Fibroblast of pulmonary artery (primary cell): ENCODE measurements at regions not wholly inside any gene's neighbourhood (a gene's known extent, or its start where the extent isn't known, plus 50 kb on each side); places are given as distances from the start of the nearest gene placed in this dataset.

Experiments
- DNase-seq: peaks from one replicate; pipeline ENCODE4 v3.0.0-alpha.2; 2010; ENCODE audit warnings: low read depth
- H3K4me3 ChIP-seq: replicated peaks from 2 replicates; pipeline ENCODE4 v1.5.1; 2011; ENCODE audit warnings: low read depth, mild to moderate bottlenecking, control low read depth, low read length, moderate library complexity
- CTCF ChIP-seq: IDR thresholded peaks from 2 replicates; pipeline ENCODE4 v1.5.1; 2011; ENCODE audit warnings: mild to moderate bottlenecking, control low read depth, low read length, inconsistent platforms; ENCODE audit errors: missing control alignments

GRCh38 chr3:31041161-31041978, 146.9 kb upstream of the GADL1 start:
- TF ChIP-seq CTCF: no peak
- peak; percentile 70 for DNase-seq
- no peak overlapping the region for H3K4me3 ChIP-seq

GRCh38 chr3:31043184-31043819, 148.8 kb upstream of the GADL1 start:
- peak; percentile 24 for DNase-seq
- H3K4me3 ChIP-seq: no peak overlapping the region
- TF ChIP-seq CTCF: no peak

GRCh38 chr3:31047673-31048072, 153.2 kb upstream of the GADL1 start:
- no peak overlapping the region for H3K4me3 ChIP-seq
- no peak for DNase-seq
- no peak for TF ChIP-seq CTCF

GRCh38 chr3:31048143-31048542, 153.7 kb upstream of the GADL1 start:
- no peak for TF ChIP-seq CTCF
- DNase-seq: no peak
- no peak overlapping the region for H3K4me3 ChIP-seq

GRCh38 chr3:31050296-31050695, 155.8 kb upstream of the GADL1 start:
- H3K4me3 ChIP-seq: no peak overlapping the region
- TF ChIP-seq CTCF: no peak
- no peak for DNase-seq

- no peak overlapping the region for H3K4me3 ChIP-seq
- no peak for TF ChIP-seq CTCF
- DNase-seq: no peak
These were observed 156.8 kb upstream of the GADL1 start for GRCh38 chr3:31051226-31051625.
